ENCODE measurements at regions not wholly inside any gene's neighbourhood (a gene's known extent, or its start where the extent isn't known, plus 50 kb on each side); places are given as distances from the start of the nearest gene placed in this dataset.

- TF ChIP-seq CTCF (IDR thresholded peaks at IDR 0.05), result no peak
- TF ChIP-seq POLR2A (IDR thresholded peaks at IDR 0.05), result no peak
Observed at GRCh38 chrX:7346021-7346420, 198.1 kb upstream of the PUDP start.

Data from esophagus squamous epithelium (tissue), 4 donors.